ENCODE measurements at regions not wholly inside any gene's neighbourhood (a gene's known extent, or its start where the extent isn't known, plus 50 kb on each side); places are given as distances from the start of the nearest gene placed in this dataset.
A peak's percentile ranks its signal among the peaks of the same experiment; 100 is the strongest.
"Not testable (repeated sequence)": the region's sequence is repeated elsewhere in the genome, so short reads cannot be mapped to it uniquely, and the experiment has no call there.

DNA sequence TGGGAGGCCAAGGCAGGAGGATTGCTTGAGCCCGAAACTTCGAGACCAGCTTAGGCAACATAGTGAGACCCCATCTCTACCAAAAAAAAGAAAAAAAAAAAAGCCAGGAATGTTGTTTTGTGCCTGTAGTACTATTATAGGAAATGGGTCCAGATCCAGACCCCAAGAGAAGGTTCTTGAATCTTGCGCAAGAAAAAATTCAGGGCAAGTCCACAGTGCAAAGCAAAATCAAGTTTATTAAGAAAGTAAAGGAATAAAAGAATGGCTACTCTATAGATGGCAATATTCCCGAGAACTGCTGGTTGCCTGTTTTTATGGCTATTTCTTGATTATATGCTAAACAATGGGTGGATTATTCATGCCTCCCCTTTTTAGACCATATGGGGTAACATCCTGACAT lies 51.2 kb upstream of the RDX start:
- no peak for DNase-seq

DNA sequence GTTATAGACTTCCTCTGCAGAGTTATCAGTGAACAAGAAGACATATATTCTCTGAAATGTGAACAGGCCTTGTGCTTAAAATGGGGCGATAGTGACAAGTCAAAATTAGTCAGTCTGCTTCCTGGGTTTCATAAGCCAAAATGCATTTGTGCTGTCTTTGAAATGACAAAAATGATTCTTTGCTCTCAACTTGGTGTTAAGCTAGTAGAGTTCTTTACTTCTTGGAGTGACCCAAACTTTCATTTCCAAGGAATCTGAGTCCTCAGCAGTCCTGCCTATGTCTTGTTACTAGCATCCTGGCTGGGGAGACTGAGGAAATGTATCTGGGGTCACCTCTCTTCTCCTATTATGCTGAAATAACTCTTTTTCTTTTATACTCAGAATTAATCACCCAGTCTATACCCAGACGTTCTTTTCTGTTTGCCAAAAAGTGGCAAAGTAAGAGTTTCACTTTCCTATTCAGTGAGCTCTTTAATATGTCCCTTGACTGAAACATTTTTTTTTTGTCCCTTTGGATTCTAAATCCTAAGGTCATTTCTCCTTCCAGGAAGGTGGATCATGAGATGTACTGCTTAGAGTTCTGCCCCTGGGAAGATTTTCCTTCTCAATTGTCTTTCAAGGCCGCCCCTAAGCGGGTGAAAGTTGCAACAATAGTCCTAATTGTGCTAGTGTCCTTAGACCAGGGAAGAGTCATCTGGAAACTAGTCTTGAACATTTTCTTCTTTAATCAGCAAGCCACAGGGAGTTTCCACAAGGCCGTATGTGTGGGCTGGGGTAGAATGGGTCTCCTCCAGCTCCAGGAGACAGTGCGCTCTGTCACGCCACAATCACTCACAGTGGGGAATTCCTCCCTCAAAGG lies 53.0 kb upstream of the RDX start:
- no peak for DNase-seq

DNA sequence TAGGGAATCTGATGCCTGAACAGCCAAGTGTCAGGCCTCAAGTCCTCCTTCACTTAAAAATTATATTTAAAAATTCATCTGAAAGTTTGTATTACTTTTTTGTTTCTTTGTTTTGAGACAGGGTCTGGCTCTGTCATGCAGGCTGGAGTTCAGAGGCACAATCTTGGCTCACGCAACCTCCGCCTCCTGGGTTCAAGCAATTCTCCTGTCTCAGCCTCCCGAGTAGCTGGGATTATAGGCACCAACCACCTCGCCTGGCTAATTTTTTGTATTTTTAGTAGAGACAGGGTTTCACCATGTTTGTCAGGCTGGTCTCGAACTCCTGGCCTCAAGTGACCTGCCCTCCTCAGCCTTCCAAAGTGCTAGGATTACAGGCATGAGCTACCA lies 53.6 kb upstream of the RDX start:
- DNase-seq: not testable (repeated sequence)

DNA sequence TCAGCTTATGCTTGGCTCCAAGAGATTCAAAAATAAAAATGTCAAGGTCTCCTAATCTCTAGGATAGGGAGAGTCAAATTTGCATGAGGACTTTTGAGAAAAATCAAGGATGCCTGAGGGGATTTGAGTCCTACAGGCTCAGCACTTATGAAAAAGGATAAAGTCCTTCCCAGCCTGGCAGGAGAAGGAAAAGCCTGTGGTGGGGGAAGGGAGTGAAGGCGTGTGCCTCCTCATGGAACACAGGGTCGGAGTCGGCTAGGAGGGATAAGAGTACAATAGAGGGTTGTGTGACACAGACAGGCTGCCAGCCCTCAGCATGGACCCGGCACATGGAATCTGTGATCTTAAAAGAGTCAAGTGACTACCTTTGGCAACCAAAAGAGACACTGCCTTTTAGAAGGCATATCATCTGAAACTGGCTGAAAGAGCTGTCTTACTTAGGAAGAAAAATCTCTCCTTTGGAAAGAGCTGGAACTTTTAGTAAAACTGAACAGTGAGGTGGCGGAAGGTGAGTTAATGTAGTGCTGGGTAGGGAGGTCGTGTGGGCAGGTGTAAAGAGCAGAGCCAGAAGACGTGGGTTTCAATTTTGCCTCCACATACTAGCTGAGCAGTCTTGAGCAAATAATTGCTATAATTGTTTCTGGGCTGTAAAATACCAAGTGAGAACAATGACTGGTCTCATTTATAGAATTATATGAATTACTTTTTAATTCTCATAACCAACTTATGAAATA lies 58.8 kb upstream of the RDX start:
- no peak for DNase-seq

DNA sequence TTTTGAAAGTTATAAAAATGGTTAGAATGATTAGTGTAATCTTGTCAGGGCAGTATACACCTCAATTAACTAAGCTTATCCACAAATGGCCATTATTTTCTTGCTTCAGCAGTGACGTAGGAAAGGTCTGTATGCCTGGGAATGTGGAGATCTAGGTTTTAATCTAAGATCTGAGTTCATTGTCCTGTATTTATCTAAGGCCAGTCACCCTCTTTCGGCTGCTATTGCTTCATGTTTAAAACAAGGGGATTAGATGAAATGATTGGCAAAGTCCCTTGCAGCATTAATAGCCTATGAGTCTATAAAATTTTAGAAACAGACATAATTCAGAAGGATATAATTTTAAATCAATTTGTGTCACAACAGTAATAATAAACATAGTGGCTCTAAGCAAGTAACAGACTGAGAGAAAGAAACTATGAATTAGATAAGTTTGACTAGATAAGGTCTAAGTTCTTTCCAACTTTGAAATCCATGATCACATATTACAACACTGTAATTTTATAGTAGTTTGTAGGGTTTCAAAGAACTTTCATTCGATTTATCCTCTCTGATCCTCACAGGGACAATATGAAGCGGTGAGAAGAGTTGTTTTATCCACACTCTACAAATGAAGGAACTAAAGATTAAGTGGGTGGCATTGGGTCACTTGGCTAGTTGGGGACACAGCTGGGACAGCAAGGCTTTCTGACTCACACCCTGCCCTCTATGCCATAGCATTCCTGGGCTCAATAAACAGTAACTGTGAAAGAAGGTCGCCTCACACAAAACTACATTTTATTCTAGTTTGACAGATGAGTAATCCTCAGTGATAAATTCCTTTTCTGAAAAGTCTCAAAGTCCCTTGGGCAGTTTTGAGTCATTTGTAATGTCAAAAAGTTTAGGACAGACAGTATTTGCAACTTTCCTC lies 60.6 kb upstream of the RDX start:
- no peak for DNase-seq

DNA sequence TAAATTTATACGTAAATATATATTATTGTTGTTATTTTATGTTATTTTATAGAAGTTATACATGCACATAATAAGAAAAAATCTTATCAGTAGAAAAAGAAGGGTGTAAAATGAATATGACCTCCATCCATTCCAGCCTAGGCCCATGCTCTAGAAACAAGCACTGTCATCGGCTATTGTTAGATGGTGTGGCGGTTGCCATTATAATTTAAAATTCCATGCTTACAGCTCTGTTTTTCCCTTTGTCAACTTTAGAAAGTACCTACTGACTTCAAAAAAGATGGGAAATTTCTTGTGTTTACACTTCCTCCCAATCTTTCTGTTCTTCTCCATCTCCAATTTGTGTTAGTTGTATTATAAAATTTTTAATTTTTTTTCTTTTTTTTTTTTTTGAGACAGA lies 61.9 kb upstream of the RDX start:
- DNase-seq: no peak

DNA sequence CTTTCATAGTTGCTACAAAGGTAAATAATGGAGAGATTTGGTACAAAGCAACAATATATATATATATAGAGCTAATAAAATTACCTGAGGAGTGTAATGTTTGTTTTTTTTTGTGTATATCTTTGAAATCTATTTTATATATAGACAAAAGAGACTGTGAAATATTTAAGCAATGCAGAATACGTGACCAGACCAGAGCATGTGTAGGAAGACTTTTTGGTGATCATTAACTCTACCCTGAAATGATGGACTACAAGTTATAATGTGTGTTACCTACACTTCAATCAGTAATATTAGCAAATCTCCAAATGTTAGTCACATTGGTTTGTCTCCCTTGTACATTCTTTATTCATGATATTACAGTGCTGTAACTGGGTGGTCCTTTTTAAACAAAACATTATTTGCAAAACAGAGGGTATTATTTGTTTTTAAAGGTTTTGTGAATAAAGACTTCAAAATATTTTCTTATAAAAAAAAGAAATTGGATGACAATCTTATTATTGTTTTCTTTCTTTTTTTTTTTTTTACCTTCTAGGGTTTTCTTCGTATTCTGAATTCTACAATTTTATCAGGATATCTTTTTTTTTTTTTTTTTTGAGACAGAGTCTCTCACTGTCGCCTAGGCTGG lies 64.5 kb upstream of the RDX start:
- not testable (repeated sequence) for DNase-seq

DNA sequence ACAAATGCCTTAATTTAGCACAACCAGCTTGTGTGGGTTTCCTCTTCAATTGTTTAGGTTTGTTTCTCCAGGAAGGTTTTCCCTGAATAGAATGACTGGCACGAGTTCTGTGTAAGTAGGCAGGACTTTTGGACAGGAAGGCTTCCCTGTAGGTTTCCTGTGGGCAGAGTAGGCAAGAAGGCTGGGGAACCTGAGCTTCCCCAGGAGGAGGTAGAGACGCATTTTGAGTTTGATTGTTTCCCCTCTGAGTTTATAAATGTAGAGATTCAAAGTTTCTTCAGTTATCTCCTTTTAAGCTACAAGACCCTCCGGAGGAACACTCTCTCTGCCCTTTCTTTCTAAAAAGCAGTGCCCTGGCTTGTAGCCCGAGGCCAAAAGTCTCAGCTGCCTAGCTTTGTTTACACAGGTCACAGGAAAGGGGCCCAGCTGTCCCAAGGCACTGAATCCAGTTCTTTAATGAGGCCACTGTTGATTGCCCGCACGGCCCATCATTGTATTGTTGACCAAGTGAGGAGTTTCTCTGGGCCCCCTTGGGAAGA lies 66.6 kb upstream of the RDX start:
- peak; percentile 71 to 86 for DNase-seq

DNA sequence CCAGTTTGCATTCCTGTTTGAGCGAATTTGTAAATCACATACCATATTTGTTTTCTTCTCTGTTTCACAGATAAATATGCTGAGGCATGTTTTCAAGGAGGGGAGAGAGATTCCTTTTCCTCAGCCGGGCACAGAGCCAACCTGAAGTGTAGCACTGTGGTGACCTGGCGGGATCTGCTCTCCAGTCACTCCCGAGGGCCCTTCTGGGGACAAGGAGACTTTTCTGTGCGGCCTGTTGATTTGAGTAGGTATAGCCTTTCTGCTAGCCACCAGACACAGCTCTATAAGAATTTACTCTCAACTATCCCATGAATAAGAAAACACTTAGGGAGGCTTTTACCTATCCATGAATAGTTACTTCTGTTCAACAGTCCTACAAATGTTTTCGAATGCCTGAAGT lies 63.5 kb upstream of the FDX1 start:
- DNase-seq: no peak

DNA sequence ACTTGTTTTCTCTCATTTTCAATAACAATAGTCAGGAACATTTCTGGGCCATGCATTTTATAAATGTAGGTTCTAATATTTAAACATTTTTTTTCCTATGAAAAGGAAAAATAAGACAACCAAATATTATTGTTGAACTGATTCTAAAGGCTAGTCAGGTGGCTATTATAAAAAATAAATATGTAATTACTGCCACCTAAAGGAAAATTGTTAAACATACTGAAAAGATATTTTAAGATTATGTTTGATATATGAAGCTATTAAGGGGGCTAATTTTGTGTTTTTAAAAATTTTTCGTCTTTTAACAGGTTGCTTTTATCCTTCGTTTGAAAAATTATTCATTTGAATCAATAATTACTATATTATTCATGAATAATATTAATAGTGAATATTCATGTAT lies 62.2 kb upstream of the FDX1 start:
- no peak for DNase-seq

DNA sequence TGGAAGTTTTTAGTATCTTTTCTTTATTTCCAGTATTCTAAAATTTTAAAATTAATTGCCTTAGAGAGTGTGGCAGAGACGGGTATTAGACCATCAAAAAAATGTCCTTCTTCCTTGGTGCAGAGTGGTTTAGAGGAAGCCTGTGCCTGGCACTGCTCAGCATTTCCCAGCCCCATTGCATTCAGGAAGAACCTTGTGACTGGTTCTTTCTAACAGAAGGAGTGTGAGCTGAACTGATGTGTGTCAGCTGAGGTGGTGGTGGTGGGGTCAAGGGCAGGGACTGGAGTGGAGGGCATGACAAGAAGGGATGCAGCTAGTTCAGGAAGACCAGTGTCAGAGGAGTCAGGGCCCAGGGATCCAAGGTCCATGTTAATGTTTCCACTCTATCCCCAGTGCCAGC lies 58.7 kb upstream of the FDX1 start:
- DNase-seq: no peak

DNA sequence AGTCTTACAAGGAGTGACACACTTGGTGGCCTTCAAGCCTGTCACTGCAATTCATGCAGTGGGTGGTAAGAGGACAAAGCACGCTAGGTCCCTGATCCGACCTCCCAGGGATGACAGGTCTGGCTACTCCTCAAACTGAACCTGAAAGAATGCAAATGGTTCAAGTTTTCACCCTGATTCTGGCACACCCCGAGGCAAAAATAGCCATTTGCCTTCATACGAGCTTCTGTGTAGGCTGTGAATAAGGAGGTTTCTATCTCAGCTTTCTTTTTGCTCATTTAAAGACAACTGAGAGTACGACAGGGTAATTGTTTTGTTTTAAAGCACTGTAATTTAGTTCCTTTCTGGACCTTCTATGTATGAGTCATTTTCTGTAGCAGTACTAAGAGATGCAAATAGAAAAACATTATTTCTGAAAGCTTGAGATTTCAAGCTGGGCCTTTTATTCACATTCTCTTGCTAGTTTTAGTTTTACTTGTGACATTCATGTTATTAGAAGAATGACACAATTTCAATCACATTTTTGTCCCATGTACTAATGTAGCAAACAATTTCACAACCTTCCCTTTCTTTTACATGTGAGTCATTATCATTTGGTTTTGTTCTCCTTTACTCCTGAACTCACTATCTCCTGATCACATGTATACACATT lies 56.6 kb upstream of the FDX1 start:
- no peak for DNase-seq

DNA sequence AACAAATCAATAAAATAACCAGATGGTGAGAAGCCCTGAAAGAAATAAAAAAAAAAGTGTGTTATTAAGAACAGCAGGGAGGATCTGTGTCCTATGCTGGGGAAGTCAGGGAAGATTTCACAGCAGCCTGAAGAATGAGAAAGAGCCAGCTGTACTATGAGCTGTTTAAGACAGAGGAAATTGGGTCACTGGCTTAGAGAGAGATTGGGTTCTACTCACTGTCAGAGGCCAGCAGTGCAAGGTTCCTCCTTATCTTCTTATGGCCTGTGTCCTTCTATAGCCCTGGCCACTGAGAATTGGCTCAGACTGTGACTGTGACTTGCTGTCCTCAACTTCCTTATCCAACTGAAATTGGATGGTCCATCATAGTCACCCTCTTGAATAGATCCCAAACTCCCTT lies 54.8 kb upstream of the FDX1 start:
- no peak for DNase-seq

DNA sequence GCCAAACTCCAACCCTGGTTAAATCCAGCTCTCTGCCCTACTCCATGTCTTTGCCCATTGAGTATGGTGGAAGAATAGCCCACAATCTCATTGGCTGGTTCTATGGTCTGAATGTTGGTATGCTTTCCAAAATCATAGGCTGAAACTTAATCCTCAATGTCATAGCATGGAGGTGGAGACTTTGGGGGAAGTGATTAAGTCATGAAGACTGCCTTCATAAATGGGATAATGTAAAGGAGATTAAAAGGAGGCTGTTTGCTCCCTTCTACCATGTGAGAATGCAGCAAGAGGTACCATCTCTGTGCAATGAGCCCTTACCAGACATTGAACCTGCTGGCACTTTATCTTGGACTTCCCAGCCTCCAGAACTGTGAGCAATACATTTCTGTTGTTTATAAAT lies 54.4 kb upstream of the FDX1 start:
- DNase-seq: no peak

DNA sequence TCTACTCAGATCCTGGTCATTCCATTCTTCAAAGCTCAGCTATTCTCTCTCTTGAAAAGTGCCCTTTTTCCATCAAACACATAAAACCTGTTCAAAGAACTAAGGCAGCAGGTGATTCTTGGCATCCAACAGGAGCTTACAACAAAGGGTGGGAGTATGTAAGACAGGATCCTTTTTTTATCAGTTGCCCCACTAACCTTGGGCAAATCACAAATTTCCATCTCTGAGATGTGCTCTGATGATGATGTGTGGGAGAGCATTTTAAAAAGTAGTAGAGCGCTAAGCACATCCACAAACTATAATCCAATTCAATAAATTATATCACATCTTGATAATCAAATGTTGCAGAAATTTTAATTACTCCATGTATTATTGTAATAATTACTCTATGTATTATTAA lies 53.7 kb upstream of the FDX1 start:
- no peak for DNase-seq

DNA sequence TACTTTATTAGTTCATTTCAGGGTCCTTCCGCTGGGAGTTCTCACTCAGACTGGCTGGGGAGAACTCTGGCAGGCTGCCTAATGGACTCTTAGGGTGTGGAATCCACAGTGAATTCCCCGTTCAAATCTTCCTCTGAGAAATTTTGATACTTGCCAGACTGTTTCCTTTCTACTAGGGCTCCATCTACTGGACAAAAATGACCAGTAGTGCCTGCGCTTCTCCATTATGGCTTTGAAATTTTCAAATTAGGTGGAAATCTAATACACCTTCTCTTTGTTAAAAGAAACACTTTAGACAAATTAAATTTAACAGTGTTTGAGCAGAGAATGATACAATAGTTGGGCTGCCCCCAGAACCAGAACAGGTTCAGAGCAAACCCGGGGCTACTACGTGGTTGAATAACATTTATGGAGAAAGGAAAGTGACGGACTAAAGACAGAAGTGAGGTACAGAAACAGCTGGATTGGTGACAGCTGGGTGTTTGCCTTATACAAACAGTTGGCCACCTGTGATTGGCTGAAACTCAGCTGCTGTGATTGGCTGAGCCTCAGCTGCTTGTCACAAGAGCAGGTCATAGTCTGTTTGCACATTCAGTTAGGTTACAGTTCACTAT lies 52.9 kb upstream of the FDX1 start:
- peak; percentile 88 to 93 for DNase-seq

DNA sequence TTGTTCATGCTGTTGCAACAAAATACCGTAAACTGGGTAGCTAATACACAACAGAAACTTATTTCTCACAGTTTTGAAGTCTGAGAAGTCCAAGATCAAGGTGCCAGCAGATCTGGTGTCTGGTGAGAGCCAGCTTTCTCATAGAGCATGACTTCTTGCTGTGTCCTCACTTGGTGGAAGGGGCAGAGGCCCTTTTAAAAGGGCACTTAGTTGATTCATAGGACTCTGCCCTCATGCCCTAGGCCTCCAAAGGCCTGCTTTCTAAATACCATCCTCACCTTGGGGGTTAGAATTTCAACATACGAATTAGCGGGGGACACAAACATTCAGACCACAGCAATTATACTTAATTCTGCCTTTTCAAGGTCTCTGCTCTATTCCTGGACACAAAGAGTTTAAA lies 52.3 kb upstream of the FDX1 start:
- DNase-seq: no peak

DNA sequence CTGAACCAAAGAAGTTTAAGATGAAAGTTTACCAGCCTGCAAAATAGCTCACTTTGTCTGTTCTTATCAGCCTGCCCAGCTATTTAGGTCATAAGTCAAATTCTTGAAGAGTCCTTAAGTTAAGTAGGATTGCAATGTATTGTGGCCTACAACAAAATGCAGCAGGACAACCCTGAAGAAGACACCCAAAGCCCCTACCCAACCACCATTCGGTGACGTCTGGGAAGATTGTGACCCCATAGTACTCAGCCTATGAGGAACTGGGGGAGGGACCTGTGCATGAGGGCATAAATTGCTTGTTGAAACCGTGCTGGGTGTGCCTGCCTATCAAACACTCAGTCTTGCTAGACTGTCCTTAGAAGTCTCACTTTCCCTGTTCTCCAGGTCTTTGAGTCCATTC lies 50.5 kb upstream of the FDX1 start:
- no peak for DNase-seq

DNA sequence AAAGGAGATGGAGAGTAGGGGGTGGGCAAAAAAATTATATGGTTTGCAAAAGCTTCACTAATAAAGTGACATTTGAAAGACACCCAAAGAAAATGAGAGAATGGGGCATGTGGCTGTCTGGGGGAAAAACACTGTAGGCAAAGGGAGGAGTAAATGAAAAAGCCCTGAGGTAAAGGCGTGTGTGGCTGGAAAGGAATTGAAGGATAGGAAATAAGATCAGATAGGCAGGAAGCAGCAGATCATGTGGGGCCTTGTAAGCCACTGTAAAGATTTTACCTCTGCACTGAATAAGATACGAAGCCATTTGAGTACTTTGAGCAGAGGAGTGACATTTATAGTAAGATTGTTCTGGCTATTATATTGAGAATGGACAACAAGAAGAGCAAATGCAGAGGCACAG lies 49.8 kb upstream of the FDX1 start:
- no peak for DNase-seq

All from NCI-H2081 (cell line).